ENCODE measurements at regions not wholly inside any gene's neighbourhood (a gene's known extent, or its start where the extent isn't known, plus 50 kb on each side); places are given as distances from the start of the nearest gene placed in this dataset.

DNA sequence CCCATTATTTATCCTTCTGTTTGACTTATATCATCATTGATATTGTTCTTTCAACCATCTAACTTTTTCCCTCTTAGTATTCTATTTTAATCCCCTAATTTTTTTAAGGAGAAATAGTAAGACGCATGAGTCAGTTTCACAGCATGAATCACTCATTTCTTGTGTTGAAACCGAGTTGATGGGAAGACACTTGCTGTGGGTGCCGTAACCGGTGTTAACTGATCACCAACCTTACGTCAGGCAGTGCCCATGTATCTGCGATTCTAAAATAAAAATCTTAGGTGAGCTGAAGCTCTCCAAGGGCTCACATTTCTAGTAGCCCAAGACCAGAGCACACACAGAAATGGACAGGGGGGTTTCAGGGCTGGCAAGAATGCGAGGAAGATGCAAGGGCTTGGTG is 348.1 kb downstream of the GALR1 start:
- H3K4me1 ChIP-seq (ENCODE audit: control insufficient read depth, insufficient read depth, low read length) = no peaks in the 10 kb centered on the region
- H3K9ac ChIP-seq (ENCODE audit: low read length) = no peak overlapping the region
- H3K27me3 ChIP-seq (ENCODE audit: control insufficient read depth, insufficient read depth, low read length) = no peaks in the 10 kb centered on the region
- H3K36me3 ChIP-seq (ENCODE audit: control insufficient read depth, insufficient read depth, low read length) = no peaks in the 10 kb centered on the region
- no peak overlapping the region for H3K4me3 ChIP-seq (ENCODE audit: low read length)
- no peak overlapping the region for H3K27ac ChIP-seq (ENCODE audit: low read depth, low read length)

DNA sequence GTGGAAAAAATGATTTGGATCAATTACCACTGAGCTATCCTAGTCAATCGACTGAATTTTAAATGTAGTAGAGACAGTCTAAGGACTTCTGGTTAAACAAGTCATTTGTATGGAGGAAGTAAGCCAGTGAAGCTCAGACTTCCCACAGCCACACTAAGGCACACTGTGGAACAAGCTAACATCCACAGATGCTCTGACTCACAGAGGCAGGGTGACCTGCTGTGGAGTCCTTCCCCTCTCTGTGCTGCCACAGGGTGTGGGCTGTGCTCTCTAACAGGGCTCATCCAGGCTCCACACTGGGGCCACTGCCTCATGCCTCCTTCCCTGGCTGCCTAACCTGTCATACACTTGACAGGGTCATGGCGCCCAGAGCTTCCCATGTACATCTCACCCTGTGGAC is 351.0 kb downstream of the GALR1 start:
- H3K36me3 ChIP-seq (ENCODE audit: control insufficient read depth, insufficient read depth, low read length) = no peaks in the 10 kb centered on the region
- H3K27me3 ChIP-seq (ENCODE audit: control insufficient read depth, insufficient read depth, low read length) = no peaks in the 10 kb centered on the region
- no peak overlapping the region for H3K9ac ChIP-seq (ENCODE audit: low read length)
- no peak overlapping the region for H3K4me3 ChIP-seq (ENCODE audit: low read length)
- no peak overlapping the region for H3K27ac ChIP-seq (ENCODE audit: low read depth, low read length)
- H3K4me1 ChIP-seq (ENCODE audit: control insufficient read depth, insufficient read depth, low read length) = no peaks in the 10 kb centered on the region

DNA sequence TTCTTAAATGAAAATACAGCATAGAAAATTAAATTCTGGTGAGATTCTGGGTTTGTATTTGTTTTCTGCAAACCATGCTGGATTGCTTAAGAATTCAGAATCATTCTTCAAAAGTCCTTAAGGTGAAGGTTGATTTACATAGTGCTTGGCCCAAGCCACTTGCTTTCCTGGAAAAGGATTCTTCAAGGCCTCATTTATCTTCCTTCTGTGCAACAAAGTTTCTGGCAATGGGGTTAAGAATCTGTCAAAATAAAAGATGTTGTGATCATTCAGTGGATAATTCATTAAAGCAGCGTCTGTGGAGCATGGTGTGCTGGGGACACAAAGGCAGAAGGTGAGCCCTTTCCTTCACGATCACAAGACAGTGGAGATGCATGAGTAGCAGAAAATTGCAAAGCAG is 351.9 kb downstream of the GALR1 start:
- Histone ChIP-seq H3K27ac (ENCODE audit: low read depth, low read length) (no peak overlapping the region), H3K4me1 (ENCODE audit: control insufficient read depth, insufficient read depth, low read length) (no peaks in the 10 kb centered on the region), H3K27me3 (ENCODE audit: control insufficient read depth, insufficient read depth, low read length) (no peaks in the 10 kb centered on the region), H3K36me3 (ENCODE audit: control insufficient read depth, insufficient read depth, low read length) (no peaks in the 10 kb centered on the region), H3K4me3 (ENCODE audit: low read length) (no peak overlapping the region), H3K9ac (ENCODE audit: low read length) (no peak overlapping the region)

DNA sequence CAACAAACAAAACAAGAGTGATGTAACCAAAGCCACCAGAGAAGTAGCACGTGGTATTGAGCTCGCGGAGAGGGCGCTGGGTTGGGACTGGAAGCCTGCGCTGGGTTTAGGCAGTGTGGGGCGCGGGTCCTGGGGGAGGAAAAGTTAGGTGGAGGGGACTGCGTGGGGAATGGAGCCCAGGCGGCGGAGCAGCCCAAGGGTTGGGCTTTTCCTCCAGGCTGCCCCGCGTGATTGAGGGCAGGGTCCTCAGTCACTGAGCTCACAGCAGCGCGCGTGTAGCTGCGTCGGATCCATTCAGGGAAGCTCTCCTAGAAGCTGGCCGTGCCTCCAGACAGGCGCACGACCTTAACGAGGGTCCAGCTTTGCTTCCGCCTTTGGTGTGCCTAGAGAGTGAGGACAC is 357.4 kb downstream of the GALR1 start:
- H3K4me1 ChIP-seq (ENCODE audit: control insufficient read depth, insufficient read depth, low read length) = no peaks in the 10 kb centered on the region
- no peak overlapping the region for H3K4me3 ChIP-seq (ENCODE audit: low read length)
- no peaks in the 10 kb centered on the region for H3K36me3 ChIP-seq (ENCODE audit: control insufficient read depth, insufficient read depth, low read length)
- no peak overlapping the region for H3K9ac ChIP-seq (ENCODE audit: low read length)
- H3K27ac ChIP-seq (ENCODE audit: low read depth, low read length) = no peak overlapping the region
- no peaks in the 10 kb centered on the region for H3K27me3 ChIP-seq (ENCODE audit: control insufficient read depth, insufficient read depth, low read length)

DNA sequence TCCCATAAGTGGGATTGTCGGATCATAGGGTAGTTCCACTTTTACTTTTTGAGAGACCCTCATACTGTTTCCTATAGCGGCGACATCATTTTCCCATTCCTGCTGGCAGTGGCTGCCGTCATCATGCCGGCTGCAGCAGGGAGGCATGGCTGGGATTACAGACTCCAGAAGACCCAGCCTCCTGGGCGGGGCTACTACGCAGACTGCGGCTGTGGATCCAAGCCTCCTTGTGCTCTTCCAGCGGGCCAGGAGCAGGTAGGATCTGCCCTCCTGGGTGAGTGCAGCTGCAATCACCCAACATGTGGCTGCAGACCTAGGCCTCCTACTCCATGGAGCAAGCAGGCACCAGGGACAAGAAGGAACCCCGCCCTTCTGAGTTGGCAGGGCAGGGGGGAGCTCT is 359.2 kb downstream of the GALR1 start:
- Histone ChIP-seq H3K4me3 (ENCODE audit: low read length) (no peak overlapping the region), H3K36me3 (ENCODE audit: control insufficient read depth, insufficient read depth, low read length) (no peaks in the 10 kb centered on the region), H3K27ac (ENCODE audit: low read depth, low read length) (no peak overlapping the region)

DNA sequence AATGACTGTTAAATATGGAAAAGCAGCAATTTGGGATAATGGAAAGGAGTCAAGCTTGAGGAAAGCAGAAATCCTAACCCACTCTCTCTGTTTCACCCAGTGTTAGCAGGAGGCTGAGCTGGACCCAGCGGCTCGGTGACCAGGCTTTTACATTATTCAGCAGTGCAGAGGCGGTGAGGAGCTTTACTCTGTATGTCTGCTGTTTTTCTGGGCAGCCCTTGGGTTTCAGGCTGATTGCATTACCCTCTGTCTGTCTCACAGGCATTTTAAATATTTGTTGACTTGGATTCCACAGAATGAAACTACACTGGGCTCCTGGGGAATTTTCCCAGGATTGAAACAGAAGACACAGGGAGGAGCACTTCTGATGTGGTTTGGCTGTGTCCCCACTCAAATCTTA is 368.0 kb downstream of the GALR1 start:
- H3K4me3 ChIP-seq (ENCODE audit: low read length) = no peak overlapping the region
- no peak overlapping the region for H3K27ac ChIP-seq (ENCODE audit: low read depth, low read length)
- H3K36me3 ChIP-seq (ENCODE audit: control insufficient read depth, insufficient read depth, low read length) = no peaks in the 10 kb centered on the region
- H3K9ac ChIP-seq (ENCODE audit: low read length) = no peak overlapping the region
- no peaks in the 10 kb centered on the region for H3K27me3 ChIP-seq (ENCODE audit: control insufficient read depth, insufficient read depth, low read length)
- H3K4me1 ChIP-seq (ENCODE audit: control insufficient read depth, insufficient read depth, low read length) = no peaks in the 10 kb centered on the region

More for the DNA sequence above, 359.2 kb downstream of the GALR1 start:
- no peaks in the 10 kb centered on the region for H3K27me3 ChIP-seq (ENCODE audit: control insufficient read depth, insufficient read depth, low read length)
- no peak overlapping the region for H3K9ac ChIP-seq (ENCODE audit: low read length)
- H3K4me1 ChIP-seq (ENCODE audit: control insufficient read depth, insufficient read depth, low read length) = no peaks in the 10 kb centered on the region

DNA sequence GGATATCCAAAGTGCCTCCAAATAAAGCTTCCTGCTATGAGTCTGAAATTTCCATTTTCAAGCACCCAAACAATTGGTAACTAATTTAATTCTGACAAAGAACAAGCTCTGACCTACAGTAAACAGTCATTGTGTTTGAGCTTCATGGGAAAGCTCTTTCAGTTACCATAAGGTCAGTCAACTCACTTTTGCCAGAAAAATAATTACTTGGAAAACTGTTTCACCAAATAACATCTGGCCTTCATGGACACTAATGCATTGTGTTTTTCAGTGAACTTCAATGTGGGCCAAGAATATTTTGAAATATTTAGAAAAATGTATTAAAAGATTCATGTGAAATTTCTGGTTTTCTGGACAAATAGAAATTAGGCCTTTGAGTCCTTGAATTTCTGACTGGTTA is 369.9 kb downstream of the GALR1 start:
- Histone ChIP-seq H3K36me3 (ENCODE audit: control insufficient read depth, insufficient read depth, low read length) (no peaks in the 10 kb centered on the region), H3K4me3 (ENCODE audit: low read length) (no peak overlapping the region), H3K4me1 (ENCODE audit: control insufficient read depth, insufficient read depth, low read length) (no peaks in the 10 kb centered on the region), H3K27ac (ENCODE audit: low read depth, low read length) (no peak overlapping the region), H3K27me3 (ENCODE audit: control insufficient read depth, insufficient read depth, low read length) (no peaks in the 10 kb centered on the region), H3K9ac (ENCODE audit: low read length) (no peak overlapping the region)

DNA sequence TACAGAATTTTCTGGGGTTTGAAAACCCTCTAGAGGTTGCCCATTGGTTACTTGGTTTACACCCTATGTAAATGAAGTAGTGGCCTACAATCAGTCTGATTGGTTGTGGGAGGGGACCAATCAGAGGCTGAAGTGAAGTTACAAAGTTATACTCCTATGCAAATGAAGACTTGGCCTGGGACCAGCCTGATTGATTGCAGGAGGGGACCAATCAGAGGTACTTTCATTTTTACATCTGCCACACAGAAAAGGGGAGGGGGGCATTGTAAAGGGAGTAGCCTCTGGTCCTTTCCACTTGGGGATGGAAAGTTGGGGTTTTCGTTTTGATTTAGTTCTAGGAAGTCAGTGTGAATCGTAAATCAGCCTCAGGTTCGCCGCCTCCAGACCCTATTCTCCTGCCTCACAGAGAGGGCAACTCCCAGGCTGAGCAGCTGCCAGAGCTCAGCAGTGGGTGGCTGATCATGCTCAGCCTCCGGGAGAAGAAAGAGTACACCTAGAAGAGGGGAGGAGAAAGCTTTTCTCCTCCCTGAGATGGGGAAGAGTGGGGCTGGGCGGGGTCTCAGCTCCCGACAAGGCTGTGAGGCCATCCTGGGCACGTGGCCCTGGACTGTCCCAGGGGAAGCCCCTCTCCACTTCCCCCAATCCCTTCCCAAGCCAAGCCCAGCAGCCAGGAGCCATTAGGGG is 372.5 kb downstream of the GALR1 start:
- H3K27ac ChIP-seq (ENCODE audit: low read depth, low read length) = no peak overlapping the region
- no peaks in the 10 kb centered on the region for H3K36me3 ChIP-seq (ENCODE audit: control insufficient read depth, insufficient read depth, low read length)
- no peak overlapping the region for H3K4me3 ChIP-seq (ENCODE audit: low read length)
- H3K4me1 ChIP-seq (ENCODE audit: control insufficient read depth, insufficient read depth, low read length) = no peaks in the 10 kb centered on the region
- H3K9ac ChIP-seq (ENCODE audit: low read length) = no peak overlapping the region
- no peaks in the 10 kb centered on the region for H3K27me3 ChIP-seq (ENCODE audit: control insufficient read depth, insufficient read depth, low read length)

DNA sequence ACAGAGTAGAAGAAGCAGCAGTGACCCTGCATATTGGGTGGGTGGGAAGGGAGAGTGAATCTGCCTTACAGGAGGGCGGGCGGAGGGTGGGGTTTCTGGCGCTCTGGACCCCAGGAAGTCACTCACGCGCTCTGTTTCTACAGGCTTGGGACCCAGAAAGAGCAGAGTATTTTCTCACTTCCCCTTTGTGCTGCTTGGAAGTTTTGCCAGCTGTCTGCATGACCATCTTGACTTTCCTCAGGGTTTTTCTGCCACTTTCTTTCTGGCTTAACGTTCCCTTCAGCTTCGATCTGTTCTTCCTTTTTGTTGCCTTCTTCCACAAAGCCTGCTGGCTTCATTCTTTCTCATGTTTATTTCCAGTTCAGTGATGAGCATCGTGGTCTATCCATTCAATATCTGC is 383.1 kb downstream of the GALR1 start:
- Histone ChIP-seq H3K4me3 (ENCODE audit: low read length) (no peak overlapping the region), H3K27me3 (ENCODE audit: control insufficient read depth, insufficient read depth, low read length) (no peaks in the 10 kb centered on the region), H3K9ac (ENCODE audit: low read length) (no peak overlapping the region), H3K4me1 (ENCODE audit: control insufficient read depth, insufficient read depth, low read length) (no peaks in the 10 kb centered on the region), H3K36me3 (ENCODE audit: control insufficient read depth, insufficient read depth, low read length) (no peaks in the 10 kb centered on the region), H3K27ac (ENCODE audit: low read depth, low read length) (no peak overlapping the region)

DNA sequence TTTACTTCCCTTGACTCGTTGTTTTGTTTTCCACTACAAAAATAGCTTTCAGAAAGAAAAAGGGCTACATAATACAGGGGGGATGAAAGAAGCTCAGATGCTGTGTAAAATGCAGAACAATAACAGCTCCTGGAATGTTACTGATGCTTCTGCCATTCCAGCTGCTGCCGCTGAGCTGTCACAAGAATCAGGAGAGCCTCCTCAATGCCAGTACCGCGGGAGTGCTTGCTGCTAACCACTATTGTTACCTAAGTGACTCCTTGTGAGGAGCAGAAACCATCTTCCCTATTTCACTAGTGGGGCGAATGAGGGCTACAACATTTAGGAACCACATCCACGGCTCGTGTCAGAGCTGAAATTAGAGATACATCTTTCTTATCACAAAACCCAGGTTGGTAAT is 384.8 kb downstream of the GALR1 start:
- Histone ChIP-seq H3K4me3 (ENCODE audit: low read length) (no peak overlapping the region), H3K9ac (ENCODE audit: low read length) (no peak overlapping the region), H3K27me3 (ENCODE audit: control insufficient read depth, insufficient read depth, low read length) (no peaks in the 10 kb centered on the region), H3K36me3 (ENCODE audit: control insufficient read depth, insufficient read depth, low read length) (no peaks in the 10 kb centered on the region), H3K27ac (ENCODE audit: low read depth, low read length) (no peak overlapping the region), H3K4me1 (ENCODE audit: control insufficient read depth, insufficient read depth, low read length) (no peaks in the 10 kb centered on the region)

DNA sequence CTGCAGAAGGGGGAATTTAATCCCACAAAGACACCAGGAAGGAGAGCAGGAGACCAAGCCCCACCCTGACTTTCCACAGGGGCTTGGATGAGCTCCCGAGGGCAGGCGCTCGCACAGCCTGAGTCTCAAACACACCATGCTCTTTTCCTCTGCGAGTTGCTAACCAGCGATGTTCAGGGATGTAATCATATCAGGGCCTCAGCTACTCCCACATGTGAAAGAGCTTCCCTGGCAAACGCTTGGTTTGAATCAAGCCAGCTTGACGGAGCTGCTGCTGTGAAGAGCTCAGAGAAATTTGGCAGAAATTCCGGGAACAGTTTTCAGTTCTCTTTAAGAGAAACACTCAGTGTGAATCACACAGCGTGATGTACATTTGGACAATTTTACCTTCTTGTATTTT is 385.8 kb downstream of the GALR1 start:
- Histone ChIP-seq H3K36me3 (ENCODE audit: control insufficient read depth, insufficient read depth, low read length) (no peaks in the 10 kb centered on the region), H3K9ac (ENCODE audit: low read length) (no peak overlapping the region), H3K27me3 (ENCODE audit: control insufficient read depth, insufficient read depth, low read length) (no peaks in the 10 kb centered on the region), H3K4me3 (ENCODE audit: low read length) (no peak overlapping the region), H3K4me1 (ENCODE audit: control insufficient read depth, insufficient read depth, low read length) (no peaks in the 10 kb centered on the region), H3K27ac (ENCODE audit: low read depth, low read length) (no peak overlapping the region)

DNA sequence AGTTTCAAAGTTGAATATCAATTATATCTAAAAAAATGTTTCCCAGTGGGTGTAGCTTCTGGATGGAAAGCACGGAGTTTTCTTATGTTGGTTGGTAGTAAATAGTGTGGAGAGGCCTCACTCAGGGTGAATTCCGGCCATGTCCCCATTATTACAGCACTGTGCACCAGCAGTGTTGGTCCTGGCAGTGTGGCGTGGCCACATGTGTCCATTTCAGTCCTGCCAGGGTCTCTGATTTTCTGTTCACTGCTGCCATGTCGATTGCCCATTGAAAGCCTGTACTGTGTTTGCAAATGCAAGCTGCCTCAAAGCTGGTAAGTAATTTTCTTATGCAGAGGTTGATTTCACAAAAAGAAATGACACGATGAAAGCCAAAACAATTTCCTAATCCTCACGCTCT is 386.2 kb downstream of the GALR1 start:
- Histone ChIP-seq H3K4me3 (ENCODE audit: low read length) (no peak overlapping the region), H3K4me1 (ENCODE audit: control insufficient read depth, insufficient read depth, low read length) (no peaks in the 10 kb centered on the region), H3K27ac (ENCODE audit: low read depth, low read length) (no peak overlapping the region), H3K27me3 (ENCODE audit: control insufficient read depth, insufficient read depth, low read length) (no peaks in the 10 kb centered on the region), H3K9ac (ENCODE audit: low read length) (no peak overlapping the region), H3K36me3 (ENCODE audit: control insufficient read depth, insufficient read depth, low read length) (no peaks in the 10 kb centered on the region)

DNA sequence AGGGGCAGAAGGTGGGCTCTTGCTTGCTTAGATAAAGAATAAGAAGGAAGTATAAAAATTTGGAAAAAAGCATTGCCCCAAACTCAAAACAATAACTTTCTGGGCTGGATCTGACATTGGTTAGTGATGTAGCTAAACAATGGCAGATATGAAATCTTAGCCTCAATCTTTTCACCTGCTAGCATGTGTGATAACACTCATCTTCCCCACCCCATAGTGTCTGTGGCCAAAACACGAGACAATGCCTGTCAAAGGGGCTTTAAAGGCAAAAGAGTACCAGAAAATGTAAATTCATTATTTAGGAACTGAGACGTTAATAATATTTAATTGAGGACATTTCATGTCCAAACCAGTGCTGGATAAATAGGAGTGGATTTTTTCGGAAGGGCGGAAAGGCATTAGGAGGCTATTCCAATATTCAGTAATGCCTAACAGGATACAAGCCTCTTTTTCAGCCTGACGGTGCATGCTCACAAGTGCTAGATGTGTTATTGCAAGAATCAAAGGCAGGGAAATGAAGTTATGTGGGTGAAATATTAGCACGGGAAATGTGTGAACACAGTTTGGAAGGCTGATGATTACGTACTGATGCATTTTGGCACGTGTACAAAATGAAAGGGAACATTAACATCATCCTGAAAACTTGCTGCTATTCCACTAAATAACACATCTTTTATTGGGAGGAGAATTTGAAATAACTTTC is 395.7 kb downstream of the GALR1 start:
- Histone ChIP-seq H3K27me3 (ENCODE audit: control insufficient read depth, insufficient read depth, low read length) (no peaks in the 10 kb centered on the region), H3K36me3 (ENCODE audit: control insufficient read depth, insufficient read depth, low read length) (no peaks in the 10 kb centered on the region), H3K9ac (ENCODE audit: low read length) (no peak overlapping the region), H3K4me3 (ENCODE audit: low read length) (no peak overlapping the region), H3K4me1 (ENCODE audit: control insufficient read depth, insufficient read depth, low read length) (no peaks in the 10 kb centered on the region), H3K27ac (ENCODE audit: low read depth, low read length) (no peak overlapping the region)
